K562 (cell line): ENCODE measurements at regions not wholly inside any gene's neighbourhood (a gene's known extent, or its start where the extent isn't known, plus 50 kb on each side); places are given as distances from the start of the nearest gene placed in this dataset.

Source experiments
- MAZ ChIP-seq, 2 experiments: fragments of 450-650 bp in 1 of 2; sonication (generic) in 1 of 2; formaldehyde crosslinking; IDR thresholded peaks in 1 of 2; conservative IDR thresholded peaks in 1 of 2; 2 replicates each; pipeline versions ENCODE4 v1.4.0 to v1.5.0; 2020; ENCODE audit warnings: mild to moderate bottlenecking in 1 of 2, missing genetic modification reagents in 1 of 2
- TF ChIP-seq, protein P1 (sequence below), 2 experiments: fragments of 450-650 bp; formaldehyde crosslinking in 1 of 2; IDR thresholded peaks; 2 replicates each; pipeline versions ENCODE4 v1.4.0 to v1.6.1; 2014 to 2020; ENCODE audit warnings: mild to moderate bottlenecking in 2 of 2, borderline replicate concordance in 1 of 2, low read depth in 1 of 2

GRCh38 chr1:224528900-224529299 is 87.2 kb upstream of the CNIH3 start (continued):
- TF ChIP-seq, protein P1, sequence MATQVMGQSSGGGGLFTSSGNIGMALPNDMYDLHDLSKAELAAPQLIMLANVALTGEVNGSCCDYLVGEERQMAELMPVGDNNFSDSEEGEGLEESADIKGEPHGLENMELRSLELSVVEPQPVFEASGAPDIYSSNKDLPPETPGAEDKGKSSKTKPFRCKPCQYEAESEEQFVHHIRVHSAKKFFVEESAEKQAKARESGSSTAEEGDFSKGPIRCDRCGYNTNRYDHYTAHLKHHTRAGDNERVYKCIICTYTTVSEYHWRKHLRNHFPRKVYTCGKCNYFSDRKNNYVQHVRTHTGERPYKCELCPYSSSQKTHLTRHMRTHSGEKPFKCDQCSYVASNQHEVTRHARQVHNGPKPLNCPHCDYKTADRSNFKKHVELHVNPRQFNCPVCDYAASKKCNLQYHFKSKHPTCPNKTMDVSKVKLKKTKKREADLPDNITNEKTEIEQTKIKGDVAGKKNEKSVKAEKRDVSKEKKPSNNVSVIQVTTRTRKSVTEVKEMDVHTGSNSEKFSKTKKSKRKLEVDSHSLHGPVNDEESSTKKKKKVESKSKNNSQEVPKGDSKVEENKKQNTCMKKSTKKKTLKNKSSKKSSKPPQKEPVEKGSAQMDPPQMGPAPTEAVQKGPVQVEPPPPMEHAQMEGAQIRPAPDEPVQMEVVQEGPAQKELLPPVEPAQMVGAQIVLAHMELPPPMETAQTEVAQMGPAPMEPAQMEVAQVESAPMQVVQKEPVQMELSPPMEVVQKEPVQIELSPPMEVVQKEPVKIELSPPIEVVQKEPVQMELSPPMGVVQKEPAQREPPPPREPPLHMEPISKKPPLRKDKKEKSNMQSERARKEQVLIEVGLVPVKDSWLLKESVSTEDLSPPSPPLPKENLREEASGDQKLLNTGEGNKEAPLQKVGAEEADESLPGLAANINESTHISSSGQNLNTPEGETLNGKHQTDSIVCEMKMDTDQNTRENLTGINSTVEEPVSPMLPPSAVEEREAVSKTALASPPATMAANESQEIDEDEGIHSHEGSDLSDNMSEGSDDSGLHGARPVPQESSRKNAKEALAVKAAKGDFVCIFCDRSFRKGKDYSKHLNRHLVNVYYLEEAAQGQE (IDR thresholded peaks at IDR 0.05; ENCODE audit: borderline replicate concordance), result peak; percentile 35; the same call in 1 of the 2 replicates
- TF ChIP-seq, protein P1 (CRISPR knock-in tag; IDR thresholded peaks at IDR 0.05; ENCODE audit: low read depth), result no peak
- TF ChIP-seq MAZ (CRISPR knock-in tag; conservative IDR thresholded peaks at IDR 0.05 in 1 of 2, IDR thresholded peaks at IDR 0.05 in 1 of 2), result peak in 1 of 2 experiments; percentile 33; a peak in 1 of 4 replicates
- TF ChIP-seq, all 486 proteins: peak for 60
